Gastroesophageal sphincter (tissue), 3 donors: ENCODE measurements at regions not wholly inside any gene's neighbourhood (a gene's known extent, or its start where the extent isn't known, plus 50 kb on each side); places are given as distances from the start of the nearest gene placed in this dataset.

Experiments
- POLR2A ChIP-seq, 2 donors: fragments of 450-650 bp; IDR thresholded peaks; one replicate each; pipeline ENCODE4 v1.6.1; 2017; ENCODE audit warnings: antibody characterized with exemption in 2 of 2, mild to moderate bottlenecking in 2 of 2, moderate library complexity in 1 of 2
- POLR2AphosphoS5 ChIP-seq: sonication (generic); formaldehyde crosslinking; IDR thresholded peaks from one replicate; pipeline ENCODE4 v1.6.1; 2017; ENCODE audit warnings: antibody characterized with exemption
- TF ChIP-seq, protein P1 (sequence below), 4 experiments: fragments of 200-600 bp in 2 of 4; fragments of 450-650 bp in 2 of 4; sonication (generic) in 1 of 4; IDR thresholded peaks; one replicate each; pipeline ENCODE4 v1.5.1; 2017 to 2019; ENCODE audit warnings: antibody characterized with exemption in 4 of 4, mild to moderate bottlenecking in 2 of 4, moderate library complexity in 2 of 4

- TF ChIP-seq POLR2AphosphoS5, result no peak
- TF ChIP-seq POLR2A (IDR thresholded peaks at IDR 0.05), result no peak
- TF ChIP-seq, protein P1, sequence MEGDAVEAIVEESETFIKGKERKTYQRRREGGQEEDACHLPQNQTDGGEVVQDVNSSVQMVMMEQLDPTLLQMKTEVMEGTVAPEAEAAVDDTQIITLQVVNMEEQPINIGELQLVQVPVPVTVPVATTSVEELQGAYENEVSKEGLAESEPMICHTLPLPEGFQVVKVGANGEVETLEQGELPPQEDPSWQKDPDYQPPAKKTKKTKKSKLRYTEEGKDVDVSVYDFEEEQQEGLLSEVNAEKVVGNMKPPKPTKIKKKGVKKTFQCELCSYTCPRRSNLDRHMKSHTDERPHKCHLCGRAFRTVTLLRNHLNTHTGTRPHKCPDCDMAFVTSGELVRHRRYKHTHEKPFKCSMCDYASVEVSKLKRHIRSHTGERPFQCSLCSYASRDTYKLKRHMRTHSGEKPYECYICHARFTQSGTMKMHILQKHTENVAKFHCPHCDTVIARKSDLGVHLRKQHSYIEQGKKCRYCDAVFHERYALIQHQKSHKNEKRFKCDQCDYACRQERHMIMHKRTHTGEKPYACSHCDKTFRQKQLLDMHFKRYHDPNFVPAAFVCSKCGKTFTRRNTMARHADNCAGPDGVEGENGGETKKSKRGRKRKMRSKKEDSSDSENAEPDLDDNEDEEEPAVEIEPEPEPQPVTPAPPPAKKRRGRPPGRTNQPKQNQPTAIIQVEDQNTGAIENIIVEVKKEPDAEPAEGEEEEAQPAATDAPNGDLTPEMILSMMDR (IDR thresholded peaks at IDR 0.05), result no peak
Observed at GRCh38 chr5:108578791-108579190, 168.9 kb upstream of the FER start.
